Trophoblast cell (in vitro differentiated cells and primary cell): ENCODE measurements at regions not wholly inside any gene's neighbourhood (a gene's known extent, or its start where the extent isn't known, plus 50 kb on each side); places are given as distances from the start of the nearest gene placed in this dataset.

Experiments used
- DNase-seq, 2 donors: peaks; one replicate each; pipeline ENCODE4 v3.0.0-alpha.2; 2016
- H2AFZ ChIP-seq: 2 replicates; pipeline ENCODE4 v1.6.1; 2013; ENCODE audit warnings: low read length, moderate library complexity, mild to moderate bottlenecking; ENCODE audit not compliant: insufficient read depth, poor library complexity
- H2AK5ac ChIP-seq: 2 replicates; pipeline ENCODE4 v1.6.1; 2013; ENCODE audit warnings: mild to moderate bottlenecking, low read length
- H2BK120ac ChIP-seq: 2 replicates; pipeline ENCODE4 v1.6.1; 2013; ENCODE audit warnings: low read length, mild to moderate bottlenecking, moderate library complexity; ENCODE audit not compliant: insufficient read depth, poor library complexity
- H2BK12ac ChIP-seq: 2 replicates; pipeline ENCODE4 v1.6.1; 2013; ENCODE audit warnings: mild to moderate bottlenecking, low read length, moderate library complexity
- H2BK5ac ChIP-seq: 2 replicates; pipeline ENCODE4 v1.6.1; 2013; ENCODE audit warnings: low read length, low read depth, moderate library complexity, mild to moderate bottlenecking; ENCODE audit not compliant: poor library complexity
- H3K14ac ChIP-seq: 2 replicates; pipeline ENCODE4 v1.6.1; 2013; ENCODE audit warnings: mild to moderate bottlenecking, low read length
- H3K18ac ChIP-seq: 2 replicates; pipeline ENCODE4 v1.6.1; 2013; ENCODE audit warnings: mild to moderate bottlenecking, low read length
- H3K23ac ChIP-seq: 2 replicates; pipeline ENCODE4 v1.6.1; 2013; ENCODE audit warnings: low read length
- H3K27ac ChIP-seq: 2 replicates; pipeline ENCODE4 v1.5.1; 2013; ENCODE audit warnings: low read depth, mild to moderate bottlenecking, inconsistent platforms, low read length, moderate library complexity
- H3K27me3 ChIP-seq: 2 replicates; pipeline ENCODE4 v1.6.1; 2013; ENCODE audit warnings: inconsistent platforms, mild to moderate bottlenecking, low read length, moderate library complexity; ENCODE audit not compliant: insufficient read depth
- H3K36me3 ChIP-seq, 2 experiments: 1 replicate in 1 of 2; 2 replicates in 1 of 2; pipeline ENCODE4 v1.6.1; 2013; ENCODE audit warnings: low read length in 2 of 2, mild to moderate bottlenecking in 2 of 2, moderate library complexity in 1 of 2; ENCODE audit not compliant: insufficient read depth in 2 of 2, control insufficient read depth in 1 of 2
- H3K4ac ChIP-seq: 2 replicates; pipeline ENCODE4 v1.6.1; 2013; ENCODE audit warnings: low read depth, mild to moderate bottlenecking, low read length, moderate library complexity
- H3K4me1 ChIP-seq, 2 experiments: 1 replicate in 1 of 2; 2 replicates in 1 of 2; pipeline ENCODE4 v1.6.1; 2013; ENCODE audit warnings: low read length in 2 of 2, mild to moderate bottlenecking in 2 of 2, moderate library complexity in 1 of 2; ENCODE audit not compliant: insufficient read depth in 2 of 2, control insufficient read depth in 1 of 2
- H3K4me2 ChIP-seq: 2 replicates; pipeline ENCODE4 v1.6.1; 2013; ENCODE audit warnings: inconsistent platforms, mild to moderate bottlenecking, low read length, moderate library complexity
- H3K4me3 ChIP-seq: 2 replicates; pipeline ENCODE4 v1.5.1; 2013; ENCODE audit warnings: mild to moderate bottlenecking, low read depth, low read length, inconsistent platforms
- H3K79me1 ChIP-seq: one replicate; pipeline ENCODE4 v1.6.1; 2013; ENCODE audit warnings: low read length
- H3K79me2 ChIP-seq: 2 replicates; pipeline ENCODE4 v1.6.1; 2013; ENCODE audit warnings: low read length, mild to moderate bottlenecking; ENCODE audit not compliant: control insufficient read depth, insufficient read depth, poor library complexity
- H3K9ac ChIP-seq: 2 replicates; pipeline ENCODE4 v1.6.1; 2013; ENCODE audit warnings: mild to moderate bottlenecking, low read length
- H3K9me3 ChIP-seq: 2 replicates; pipeline ENCODE4 v1.6.1; 2013; ENCODE audit warnings: low read depth, mild to moderate bottlenecking, control low read depth, inconsistent platforms, low read length; ENCODE audit not compliant: insufficient read depth
- H4K12ac ChIP-seq: 2 replicates; pipeline ENCODE4 v1.6.1; 2013; ENCODE audit warnings: low read depth, mild to moderate bottlenecking, low read length, moderate library complexity
- H4K8ac ChIP-seq: 2 replicates; pipeline ENCODE4 v1.6.1; 2013; ENCODE audit warnings: low read depth, mild to moderate bottlenecking, low read length, moderate library complexity
- H4K91ac ChIP-seq: one replicate; pipeline ENCODE4 v1.6.1; 2013; ENCODE audit warnings: low read depth, mild to moderate bottlenecking, low read length, moderate library complexity
- WGBS: extraction: QIAGEN DNeasy Blood & Tissue Kit; methylation state at CpG from one replicate; pipeline ENCODE4 v1.1.7; 2013; ENCODE audit warnings: missing lambda C conversion rate; ENCODE audit not compliant: insufficient read length, insufficient coverage; ENCODE audit errors: extremely low coverage; 5-methylcytosine and 5-hydroxymethylcytosine counted together

GRCh38 chr2:138930571-138930970, 150.4 kb upstream of the NXPH2 start:
- H3K36me3 ChIP-seq = no peaks in the 10 kb centered on the region
- no peak overlapping the region for H3K23ac ChIP-seq
- H3K27ac ChIP-seq = no peak overlapping the region
- peaks cover 3% of the 10 kb centered on the region for H3K79me2 ChIP-seq
- no peak overlapping the region for H4K8ac ChIP-seq
- no peak overlapping the region for H4K12ac ChIP-seq
- H2BK120ac ChIP-seq = no peak overlapping the region
- peaks cover 2% of the 10 kb centered on the region for H3K9me3 ChIP-seq
- H2AFZ ChIP-seq = no peak overlapping the region
- no peak overlapping the region for H2BK5ac ChIP-seq
- no peak overlapping the region for H2BK12ac ChIP-seq
- H3K9ac ChIP-seq = no peak overlapping the region
- no peak overlapping the region for H2AK5ac ChIP-seq
- H3K4me2 ChIP-seq = no peak overlapping the region
- no peaks in the 10 kb centered on the region for H3K27me3 ChIP-seq
- H3K18ac ChIP-seq = no peak overlapping the region
- H3K14ac ChIP-seq = no peak overlapping the region
- no peak overlapping the region for H3K4me3 ChIP-seq
- H4K91ac ChIP-seq = no peak overlapping the region
- H3K79me1 ChIP-seq = no peaks in the 10 kb centered on the region
- H3K4me1 ChIP-seq = no peaks in the 10 kb centered on the region
- WGBS = no CpG with 5 or more reads among the region's 6 CpGs
- DNase-seq = no peak
- H3K4ac ChIP-seq = no peak overlapping the region

DNA sequence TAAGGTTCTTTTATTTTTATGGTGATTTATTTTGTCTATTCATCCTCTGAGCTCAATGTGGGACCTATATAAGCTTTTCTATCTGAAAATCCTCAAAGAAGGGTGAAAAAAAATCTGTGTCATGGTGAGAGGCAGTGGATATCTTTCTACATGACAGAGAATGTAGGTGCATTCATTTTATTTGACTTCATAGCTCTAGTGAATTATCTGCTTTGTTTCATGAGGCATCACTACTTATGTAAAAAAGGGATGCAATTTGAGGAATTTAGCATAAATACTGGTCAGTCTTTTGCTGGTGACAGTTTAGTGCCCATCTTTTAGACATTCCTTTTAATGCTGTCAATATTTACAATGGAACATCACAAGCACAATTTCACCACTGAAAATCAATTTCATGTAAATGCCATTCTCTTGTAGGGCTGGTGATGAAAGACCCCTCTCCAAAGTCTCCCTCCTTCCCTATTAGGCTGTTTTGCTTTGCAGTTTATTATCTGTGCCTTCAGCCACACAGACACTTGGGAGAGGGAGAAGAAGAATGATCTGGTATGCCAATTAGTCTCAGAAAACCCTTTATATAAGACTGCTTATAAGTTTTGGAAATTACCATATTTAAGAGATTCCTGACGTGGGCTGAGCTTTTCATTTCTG, 148.3 kb upstream of the NXPH2 start:
- Histone ChIP-seq H2AFZ (no peak overlapping the region), H3K4ac (no peak overlapping the region), H3K4me1 (no peaks in the 10 kb centered on the region), H3K23ac (no peak overlapping the region), H4K8ac (no peak overlapping the region), H3K18ac (no peak overlapping the region), H3K4me3 (no peak overlapping the region), H2BK120ac (no peak overlapping the region), H3K36me3 (no peaks in the 10 kb centered on the region), H3K79me1 (no peaks in the 10 kb centered on the region), H2BK5ac (no peak overlapping the region), H3K14ac (no peak overlapping the region), H2BK12ac (no peak overlapping the region), H2AK5ac (no peak overlapping the region), H3K4me2 (no peak overlapping the region), H4K12ac (no peak overlapping the region), H3K9me3 (peaks cover 2% of the 10 kb centered on the region), H3K79me2 (peaks cover 3% of the 10 kb centered on the region), H3K27me3 (no peaks in the 10 kb centered on the region), H3K27ac (no peak overlapping the region), H4K91ac (no peak overlapping the region), H3K9ac (no peak overlapping the region)
- peak in 1 of 2 donors; percentile 13 for DNase-seq
- WGBS = no CpG with 5 or more reads among the region's 1 CpG

DNA sequence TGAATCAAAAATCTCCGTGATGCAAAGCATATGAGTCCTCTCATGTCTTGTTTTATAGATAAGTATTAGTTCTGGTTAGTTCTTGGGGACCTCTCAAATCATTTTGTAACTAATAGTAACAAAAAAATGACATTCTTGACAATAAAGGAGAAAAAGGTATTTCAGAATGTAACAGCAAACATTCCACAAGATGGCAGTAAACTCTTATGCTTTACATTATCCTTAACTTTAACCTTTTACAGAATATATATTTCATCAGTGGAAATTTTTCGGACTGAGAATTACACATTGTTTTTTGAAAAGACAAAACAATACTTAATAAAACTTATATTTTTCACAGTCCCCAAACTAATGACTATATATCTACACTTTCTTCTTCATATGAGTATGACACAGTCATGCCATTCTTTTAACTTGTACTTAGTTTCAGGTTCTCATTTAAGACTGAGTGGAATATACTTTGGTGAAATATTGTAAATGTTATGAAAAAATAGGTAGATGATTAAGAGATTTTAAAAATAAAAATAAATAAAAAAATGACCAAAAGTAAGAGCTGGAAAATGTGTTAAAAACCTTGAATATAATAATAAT, 142.9 kb upstream of the NXPH2 start:
- no peaks in the 10 kb centered on the region for H3K36me3 ChIP-seq
- H3K27ac ChIP-seq = no peak overlapping the region
- H4K12ac ChIP-seq = no peak overlapping the region
- H2AFZ ChIP-seq = no peak overlapping the region
- H3K27me3 ChIP-seq = no peaks in the 10 kb centered on the region
- H3K79me2 ChIP-seq = no peaks in the 10 kb centered on the region
- no peak overlapping the region for H3K4me3 ChIP-seq
- no CpG with 5 or more reads among the region's 2 CpGs for WGBS
- no peaks in the 10 kb centered on the region for H3K79me1 ChIP-seq
- peak in 1 of 2 donors; percentile 48 for DNase-seq
- no peak overlapping the region for H3K4me2 ChIP-seq
- no peak overlapping the region for H2BK5ac ChIP-seq
- H3K4ac ChIP-seq = no peak overlapping the region
- H2BK12ac ChIP-seq = no peak overlapping the region
- no peak overlapping the region for H3K23ac ChIP-seq
- no peak overlapping the region for H3K9ac ChIP-seq
- no peaks in the 10 kb centered on the region for H3K4me1 ChIP-seq
- H3K9me3 ChIP-seq = no peaks in the 10 kb centered on the region
- H3K14ac ChIP-seq = no peak overlapping the region
- H2BK120ac ChIP-seq = no peak overlapping the region
- H4K8ac ChIP-seq = no peak overlapping the region
- H4K91ac ChIP-seq = no peak overlapping the region
- H2AK5ac ChIP-seq = no peak overlapping the region
- H3K18ac ChIP-seq = no peak overlapping the region

GRCh38 chr2:138919120-138919747, 139.0 kb upstream of the NXPH2 start:
- no peak overlapping the region for H2BK120ac ChIP-seq
- H3K4me3 ChIP-seq = no peak overlapping the region
- no peak overlapping the region for H3K27ac ChIP-seq
- H3K36me3 ChIP-seq = no peaks in the 10 kb centered on the region
- H4K8ac ChIP-seq = no peak overlapping the region
- DNase-seq = no peak
- H4K91ac ChIP-seq = no peak overlapping the region
- H3K4ac ChIP-seq = no peak overlapping the region
- H2AFZ ChIP-seq = no peak overlapping the region
- H3K4me1 ChIP-seq = peaks cover 0 to 7% of the 10 kb centered on the region in 2 experiments
- no peak overlapping the region for H3K14ac ChIP-seq
- no peaks in the 10 kb centered on the region for H3K79me2 ChIP-seq
- H4K12ac ChIP-seq = no peak overlapping the region
- no peak overlapping the region for H3K9ac ChIP-seq
- no peak overlapping the region for H2BK5ac ChIP-seq
- no peaks in the 10 kb centered on the region for H3K27me3 ChIP-seq
- no CpG with 5 or more reads among the region's 4 CpGs for WGBS
- H2BK12ac ChIP-seq = no peak overlapping the region
- no peak overlapping the region for H3K4me2 ChIP-seq
- H3K79me1 ChIP-seq = no peaks in the 10 kb centered on the region
- H2AK5ac ChIP-seq = no peak overlapping the region
- no peak overlapping the region for H3K23ac ChIP-seq
- no peaks in the 10 kb centered on the region for H3K9me3 ChIP-seq
- no peak overlapping the region for H3K18ac ChIP-seq
